IMR-90 (cell line): ENCODE measurements at regions not wholly inside any gene's neighbourhood (a gene's known extent, or its start where the extent isn't known, plus 50 kb on each side); places are given as distances from the start of the nearest gene placed in this dataset.

Source experiments
- MXI1 ChIP-seq: IDR thresholded peaks from 2 replicates; pipeline ENCODE4 v1.6.1; 2012; ENCODE audit warnings: low read depth, mild to moderate bottlenecking, low read length, moderate library complexity, borderline replicate concordance
- TF ChIP-seq, protein P1 (sequence below): fragments of 150-350 bp; IDR thresholded peaks from 2 replicates; pipeline ENCODE4 v1.6.1; 2017; ENCODE audit warnings: mild to moderate bottlenecking, antibody characterized with exemption, low read length, low read depth
- TF ChIP-seq, protein P2 (sequence below): fragments of 150-350 bp; IDR thresholded peaks from 2 replicates; pipeline ENCODE4 v1.6.1; 2016; ENCODE audit warnings: low read depth, mild to moderate bottlenecking, low read length, moderate library complexity, borderline replicate concordance

DNA sequence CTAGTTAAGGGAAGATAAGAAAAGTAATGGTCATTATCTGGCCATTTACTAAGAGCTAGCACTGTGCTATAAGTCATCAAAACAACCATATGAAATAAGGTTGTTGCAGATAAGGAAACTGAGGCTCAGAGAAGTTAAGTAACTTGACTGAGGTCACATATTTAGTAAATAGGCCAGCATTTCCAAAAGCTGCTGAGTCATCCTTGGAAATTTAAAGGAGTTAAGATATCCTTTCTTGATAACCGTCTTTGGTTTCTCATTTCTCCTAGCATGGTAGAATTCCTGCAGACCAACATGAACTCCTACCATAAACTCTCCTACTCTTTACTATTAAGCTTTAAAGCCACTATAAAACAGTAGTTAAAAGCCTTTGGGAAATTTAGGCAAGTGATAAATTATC is 85.0 kb upstream of the PDZRN3 start:
- TF ChIP-seq, protein P1, sequence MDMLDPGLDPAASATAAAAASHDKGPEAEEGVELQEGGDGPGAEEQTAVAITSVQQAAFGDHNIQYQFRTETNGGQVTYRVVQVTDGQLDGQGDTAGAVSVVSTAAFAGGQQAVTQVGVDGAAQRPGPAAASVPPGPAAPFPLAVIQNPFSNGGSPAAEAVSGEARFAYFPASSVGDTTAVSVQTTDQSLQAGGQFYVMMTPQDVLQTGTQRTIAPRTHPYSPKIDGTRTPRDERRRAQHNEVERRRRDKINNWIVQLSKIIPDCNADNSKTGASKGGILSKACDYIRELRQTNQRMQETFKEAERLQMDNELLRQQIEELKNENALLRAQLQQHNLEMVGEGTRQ: no peak
- TF ChIP-seq MXI1: no peak
- TF ChIP-seq, protein P2, sequence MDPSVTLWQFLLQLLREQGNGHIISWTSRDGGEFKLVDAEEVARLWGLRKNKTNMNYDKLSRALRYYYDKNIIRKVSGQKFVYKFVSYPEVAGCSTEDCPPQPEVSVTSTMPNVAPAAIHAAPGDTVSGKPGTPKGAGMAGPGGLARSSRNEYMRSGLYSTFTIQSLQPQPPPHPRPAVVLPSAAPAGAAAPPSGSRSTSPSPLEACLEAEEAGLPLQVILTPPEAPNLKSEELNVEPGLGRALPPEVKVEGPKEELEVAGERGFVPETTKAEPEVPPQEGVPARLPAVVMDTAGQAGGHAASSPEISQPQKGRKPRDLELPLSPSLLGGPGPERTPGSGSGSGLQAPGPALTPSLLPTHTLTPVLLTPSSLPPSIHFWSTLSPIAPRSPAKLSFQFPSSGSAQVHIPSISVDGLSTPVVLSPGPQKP: no peak
